ENCODE measurements at regions not wholly inside any gene's neighbourhood (a gene's known extent, or its start where the extent isn't known, plus 50 kb on each side); places are given as distances from the start of the nearest gene placed in this dataset.

DNA sequence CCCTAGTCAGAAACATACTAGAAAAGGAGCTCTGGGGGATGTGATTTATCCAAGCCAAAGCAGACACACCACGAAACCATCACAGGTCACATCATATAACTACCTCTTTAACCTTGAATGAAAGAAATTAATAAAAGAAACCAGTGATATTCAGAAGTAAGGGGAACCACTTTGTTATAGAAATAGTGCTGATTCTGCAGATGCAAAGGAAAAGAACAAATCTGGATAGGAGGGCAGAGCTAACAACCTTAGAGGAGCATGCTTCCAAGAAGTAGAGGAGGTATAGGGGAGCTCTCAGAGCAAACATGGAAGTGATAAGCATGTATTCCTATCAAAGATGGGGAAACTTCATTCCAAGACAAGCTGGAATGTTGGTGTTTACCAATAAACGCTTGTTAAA lies 117.0 kb upstream of the MDM1 start:
- no peak for DNase-seq (ENCODE audit: low read depth in 2 of 2)

DNA sequence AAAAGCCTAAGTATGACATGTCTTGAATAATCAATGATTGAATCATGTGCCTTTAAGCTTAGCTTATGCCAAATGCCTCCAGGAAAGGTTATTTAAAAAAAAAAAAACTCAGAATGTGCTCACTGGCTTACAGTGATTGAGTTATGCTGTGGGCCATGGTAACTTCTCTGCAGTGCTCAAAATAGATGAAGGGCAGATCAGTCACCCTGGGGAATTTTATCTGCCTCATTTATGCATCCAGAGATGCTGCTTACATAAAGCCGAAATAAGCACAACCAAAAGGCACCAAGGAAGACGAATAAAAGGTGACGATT lies 118.7 kb upstream of the MDM1 start:
- DNase-seq (ENCODE audit: low read depth in 2 of 2): no peak

DNA sequence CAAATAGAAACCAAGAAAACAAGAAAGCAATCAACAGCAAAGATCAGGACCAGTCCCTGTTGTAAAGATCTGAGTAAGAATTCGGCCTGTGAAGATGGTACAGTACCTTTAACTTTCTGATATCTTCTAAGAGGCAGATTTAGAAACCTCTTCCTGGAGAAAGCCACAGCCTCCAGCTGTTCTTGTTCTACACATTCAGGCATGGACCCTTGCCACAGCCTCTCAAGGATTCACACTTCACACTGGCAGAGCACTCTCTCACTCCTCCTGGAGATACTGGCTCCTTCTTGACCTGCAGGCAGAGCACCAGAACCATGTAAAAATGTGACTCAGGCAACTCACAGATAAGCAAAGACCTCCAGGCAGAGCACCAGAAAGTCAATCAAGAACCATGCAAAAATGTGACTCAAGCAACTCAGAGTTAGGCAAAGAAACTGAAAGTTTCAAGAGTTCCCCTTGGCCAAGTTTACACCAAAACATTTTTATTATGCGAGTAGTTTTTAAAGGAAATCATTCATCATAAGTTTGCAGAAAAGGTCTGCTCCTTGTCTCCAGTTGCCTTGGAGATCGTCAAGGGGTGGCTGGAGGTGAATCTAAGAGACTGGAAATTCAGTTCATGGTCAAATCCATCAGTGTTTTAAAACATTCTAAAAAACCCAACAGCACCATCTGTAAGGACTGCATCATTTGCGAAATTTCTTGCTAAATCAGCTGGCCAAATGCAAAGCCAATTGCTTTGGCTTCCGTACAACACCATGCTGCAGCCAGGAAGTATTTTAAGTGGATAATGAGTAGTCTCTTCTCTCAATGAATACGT lies 119.3 kb upstream of the MDM1 start:
- no peak for DNase-seq (ENCODE audit: low read depth in 2 of 2)

DNA sequence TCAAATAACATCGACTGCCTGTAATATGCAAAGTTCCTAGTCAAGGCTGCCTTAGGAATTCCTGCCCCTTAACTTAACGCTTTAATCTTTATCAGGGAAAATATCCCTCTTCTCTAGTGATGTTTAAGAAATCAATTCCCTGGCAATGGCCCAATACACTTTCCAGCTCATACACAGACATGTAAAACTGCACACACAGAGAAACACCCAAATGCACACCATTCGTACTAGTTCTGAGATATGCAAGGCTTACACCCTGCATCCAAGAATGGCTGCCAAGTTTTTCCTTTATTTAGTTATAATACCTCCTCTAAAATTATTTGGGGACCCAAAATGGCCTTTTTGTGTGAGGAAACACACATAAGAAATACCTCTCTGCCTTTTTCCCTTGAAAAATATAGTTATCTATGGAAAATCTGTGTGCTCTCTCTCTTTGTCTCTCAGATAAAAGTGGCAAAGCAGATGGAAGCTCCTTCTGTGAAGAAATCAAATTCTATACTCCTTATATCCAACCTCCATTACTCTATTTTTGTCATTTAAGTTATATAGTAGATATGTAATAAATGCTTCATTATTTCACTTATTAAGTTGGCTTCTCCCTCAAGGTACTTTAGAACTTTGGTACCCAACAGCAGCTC lies 120.0 kb upstream of the MDM1 start:
- no peak for DNase-seq (ENCODE audit: low read depth in 2 of 2)

DNA sequence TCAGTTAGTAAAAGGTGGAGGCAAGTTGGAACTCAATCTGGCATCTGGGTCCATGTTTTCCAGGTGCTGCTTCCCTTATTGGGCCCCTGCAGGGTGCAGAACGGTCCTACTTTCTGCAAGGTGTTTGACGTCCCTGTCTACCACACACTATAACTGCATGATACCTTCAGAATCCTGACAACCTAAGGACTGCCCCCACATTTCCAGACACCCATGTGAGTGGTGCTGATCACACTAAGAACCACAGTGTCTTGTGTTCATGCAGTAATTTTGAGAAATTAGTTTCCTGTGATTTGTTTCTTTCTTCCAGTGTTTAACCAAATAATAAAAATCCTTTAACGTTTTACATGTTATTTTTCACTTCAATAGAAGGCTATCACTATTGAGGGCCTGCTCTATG lies 121.1 kb upstream of the MDM1 start:
- DNase-seq (ENCODE audit: low read depth in 2 of 2): no peak

DNA sequence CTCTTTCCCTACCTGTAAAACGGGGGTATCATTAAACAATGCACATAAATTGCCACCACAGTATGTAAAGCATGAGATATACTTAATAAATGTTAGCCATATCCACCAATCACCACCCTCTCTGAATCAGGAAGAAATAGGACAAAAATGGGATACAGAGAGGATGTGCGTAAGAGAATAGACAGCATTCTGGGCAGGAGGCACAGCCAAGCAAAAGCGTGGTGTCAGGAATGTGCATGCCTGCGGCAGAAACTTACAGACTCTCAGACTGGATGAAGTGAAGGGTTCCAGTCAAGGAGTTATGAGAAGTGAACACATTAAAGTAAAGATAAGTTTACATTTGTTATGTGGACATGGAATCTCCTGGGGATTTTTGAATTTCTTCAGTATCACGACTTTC lies 121.7 kb upstream of the MDM1 start:
- no peak for DNase-seq (ENCODE audit: low read depth in 2 of 2)

DNA sequence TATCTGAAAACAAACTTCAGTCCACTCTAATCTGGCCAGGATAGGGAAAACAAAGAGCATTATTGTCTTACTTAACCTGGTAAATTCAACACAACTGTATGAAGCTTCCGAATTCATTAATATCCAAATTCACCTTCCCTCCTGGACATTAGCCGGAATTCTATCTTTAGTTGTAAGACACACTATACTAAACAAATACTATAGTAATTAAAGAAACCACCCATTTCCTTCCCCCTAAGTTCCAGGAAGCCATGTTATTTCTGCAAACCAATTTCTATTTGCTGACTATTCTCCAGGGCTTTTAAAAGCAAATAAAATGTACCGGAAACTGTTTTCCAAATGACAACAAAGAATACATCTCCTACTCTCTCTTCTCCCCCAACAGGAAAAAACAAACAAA lies 122.7 kb upstream of the MDM1 start:
- DNase-seq (ENCODE audit: low read depth in 2 of 2): no peak

DNA sequence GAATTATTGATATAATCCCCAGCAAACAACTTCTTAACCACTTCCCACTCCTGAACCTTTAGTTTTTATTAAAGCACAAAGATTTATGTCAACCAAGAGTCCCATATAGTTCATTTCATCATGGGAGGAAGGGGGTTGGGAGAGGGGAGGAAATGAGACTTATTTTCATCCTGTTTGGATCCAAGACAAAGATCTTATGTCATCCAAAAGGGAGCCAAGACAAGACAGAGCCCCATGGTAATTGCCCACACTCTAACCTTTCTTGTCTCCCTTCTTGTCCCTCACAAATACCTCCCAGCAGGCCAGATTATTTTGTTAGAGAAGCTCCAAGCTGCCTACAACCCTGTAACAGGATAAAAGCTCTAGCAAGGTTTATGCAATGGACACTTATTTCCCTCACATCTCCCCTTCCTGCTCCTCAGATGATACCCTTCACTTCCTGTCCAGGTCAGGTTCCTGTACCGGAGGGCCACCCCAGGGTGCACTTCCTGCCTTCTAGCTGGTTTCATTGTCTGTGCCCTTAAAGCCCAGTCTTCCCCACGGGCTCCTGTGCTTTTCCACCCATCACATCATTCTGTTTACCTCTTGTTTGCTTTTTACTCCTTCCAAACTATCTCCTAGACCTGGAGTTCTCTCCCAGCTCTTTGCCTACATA lies 123.7 kb upstream of the MDM1 start:
- DNase-seq (ENCODE audit: low read depth in 2 of 2): no peak

DNA sequence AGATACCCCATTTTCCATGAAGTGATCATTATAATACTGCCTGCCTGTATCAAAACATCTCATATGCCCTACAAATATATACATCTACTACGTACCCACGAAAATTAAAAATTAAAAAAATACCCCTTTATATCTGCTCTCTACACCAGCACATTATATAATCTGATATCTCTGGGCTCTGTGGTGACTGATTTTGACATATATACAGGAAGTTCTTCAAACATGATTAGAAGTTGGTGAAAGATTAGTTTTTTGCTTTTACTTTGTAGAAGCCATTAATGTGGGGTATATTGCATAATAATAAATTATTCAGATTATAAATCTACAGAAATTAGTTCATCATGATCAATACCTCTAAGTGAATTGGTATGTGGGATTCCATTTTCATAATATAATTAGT lies 126.7 kb upstream of the MDM1 start:
- DNase-seq (ENCODE audit: low read depth in 2 of 2): no peak

DNA sequence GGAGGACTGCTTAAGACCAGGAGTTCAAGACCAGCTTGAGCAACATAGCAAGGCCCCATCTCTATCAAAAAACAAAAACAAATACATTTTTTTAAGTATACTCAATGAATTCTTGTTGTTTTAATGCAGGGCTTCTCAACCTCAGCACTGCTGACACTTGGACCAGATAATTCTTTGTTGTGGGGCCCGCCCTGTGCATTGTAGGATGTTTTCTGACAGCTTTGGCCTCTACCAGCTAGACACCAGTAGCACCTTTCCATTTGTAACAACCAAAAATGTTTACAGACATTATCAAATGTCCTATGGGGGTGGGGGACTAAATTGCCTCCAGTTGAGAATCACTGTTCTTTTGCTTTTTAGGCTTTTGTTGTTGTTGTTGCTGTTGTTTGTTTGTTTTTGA lies 128.1 kb upstream of the MDM1 start:
- DNase-seq (ENCODE audit: low read depth in 2 of 2): no peak

DNA sequence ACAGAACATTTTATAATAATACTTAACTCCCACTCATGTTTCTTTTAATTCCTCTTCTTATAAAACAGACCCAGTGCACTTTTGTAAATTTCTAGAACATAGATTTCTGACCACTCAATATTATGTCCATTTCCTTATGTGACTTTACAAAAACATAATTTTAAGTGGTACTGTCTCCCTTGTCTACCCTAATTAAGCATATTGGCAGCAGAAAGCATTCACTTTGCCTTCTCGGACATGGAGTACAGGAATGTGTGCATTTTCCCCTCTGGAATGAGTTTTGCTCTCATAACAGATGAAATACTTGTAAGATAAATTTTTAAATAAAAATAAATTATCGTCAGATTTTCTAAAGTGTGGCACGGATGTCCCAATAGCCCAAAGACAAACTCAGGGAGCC lies 129.5 kb upstream of the MDM1 start:
- no peak for DNase-seq (ENCODE audit: low read depth in 2 of 2)

DNA sequence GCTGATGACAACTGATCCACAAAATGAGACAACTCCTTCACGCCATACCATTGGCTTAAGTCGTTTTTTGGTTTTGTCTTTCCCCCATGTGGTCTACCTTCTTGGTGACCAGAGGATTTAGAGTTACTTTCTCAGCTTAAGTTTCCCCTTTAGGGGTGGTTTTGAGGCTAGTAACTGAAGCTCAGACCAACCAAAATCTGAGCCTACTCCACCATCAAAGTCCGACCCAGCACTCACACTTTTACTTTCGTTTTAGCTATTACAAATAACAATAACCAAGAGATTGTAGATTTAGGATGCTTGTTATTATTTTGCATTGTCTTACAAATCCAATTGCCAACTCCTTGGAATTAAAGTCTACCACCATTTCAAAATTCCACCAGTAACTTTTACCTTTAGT lies 130.6 kb upstream of the MDM1 start:
- no peak for DNase-seq (ENCODE audit: low read depth in 2 of 2)

DNA sequence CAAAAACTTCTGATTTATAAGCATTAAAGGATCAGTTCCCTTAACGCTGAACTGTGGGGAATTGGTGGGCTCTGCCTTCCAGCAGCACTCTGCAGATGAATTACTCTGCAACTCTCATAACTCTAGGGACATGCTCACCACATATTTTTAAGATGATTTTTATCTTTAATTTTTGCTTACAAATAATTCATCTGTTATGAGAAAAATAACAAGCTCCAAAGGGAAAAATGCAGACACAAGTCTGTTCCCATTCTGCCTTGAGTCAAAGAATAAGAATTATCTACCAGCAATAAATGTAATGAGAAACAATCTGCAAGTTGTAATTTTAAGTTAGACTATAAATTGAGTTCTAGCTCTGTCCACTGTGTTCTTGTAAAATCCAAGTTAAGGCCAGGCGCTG lies 133.1 kb upstream of the MDM1 start:
- no peak for DNase-seq (ENCODE audit: low read depth in 2 of 2)

DNA sequence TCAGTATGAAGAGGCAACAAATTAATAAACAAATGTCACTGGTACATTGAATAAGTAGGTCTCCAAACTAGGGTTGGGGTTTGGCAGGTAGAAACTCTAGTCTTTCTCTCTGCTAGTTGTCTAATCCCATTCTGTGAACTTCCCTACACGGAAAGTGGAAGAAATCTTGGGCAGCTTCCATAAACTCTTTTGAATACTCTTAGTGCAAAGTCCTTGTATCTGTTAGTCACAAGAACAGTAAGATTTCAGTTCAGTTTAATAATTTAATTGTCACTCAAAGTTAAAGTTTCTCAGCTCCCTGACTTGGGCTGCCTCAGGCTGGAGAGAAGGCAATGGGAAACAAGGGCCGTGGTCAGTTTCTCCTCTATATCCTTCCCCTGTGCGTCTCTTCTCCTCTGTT lies 135.4 kb upstream of the MDM1 start:
- no peak for DNase-seq (ENCODE audit: low read depth in 2 of 2)

DNA sequence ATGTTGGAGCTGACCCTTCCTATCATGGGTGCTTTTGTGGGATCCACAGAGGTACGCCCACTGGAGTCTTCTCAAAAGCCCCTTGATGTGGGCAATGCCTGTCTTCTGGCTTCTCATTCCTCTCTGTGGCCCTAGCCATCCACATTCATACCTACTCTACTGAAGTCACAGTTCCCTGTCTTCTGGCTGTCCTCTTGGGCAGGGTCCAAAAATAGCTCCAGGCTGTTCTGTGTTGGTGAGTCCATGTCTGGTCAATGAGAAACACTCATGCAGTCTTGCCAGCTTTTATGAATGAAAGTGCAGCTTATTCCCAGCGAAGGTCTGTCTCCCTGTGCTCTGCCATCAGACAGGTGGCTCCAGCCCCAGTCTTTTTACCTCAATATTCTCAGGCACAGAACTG lies 135.9 kb upstream of the MDM1 start:
- no peak for DNase-seq (ENCODE audit: low read depth in 2 of 2)

DNA sequence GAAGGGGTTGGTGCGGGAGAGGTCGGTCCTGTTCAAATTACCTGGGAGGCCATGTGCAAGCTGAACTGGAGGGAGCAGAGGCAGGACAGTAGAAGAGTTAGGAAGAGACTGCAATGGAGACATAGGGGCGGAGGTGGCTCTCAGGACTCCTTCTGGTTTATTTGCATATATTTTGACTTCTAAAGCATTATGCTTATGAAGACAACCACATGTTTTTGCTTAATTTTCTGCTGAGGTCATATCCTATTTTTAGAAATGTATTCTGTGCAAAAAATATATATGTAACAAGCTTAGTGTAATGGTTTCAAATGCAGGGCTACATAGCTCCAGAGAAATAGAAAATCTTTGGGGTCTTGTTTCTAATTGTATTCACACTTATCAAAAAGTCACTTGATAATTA lies 137.0 kb upstream of the MDM1 start:
- no peak for DNase-seq (ENCODE audit: low read depth in 2 of 2)

DNA sequence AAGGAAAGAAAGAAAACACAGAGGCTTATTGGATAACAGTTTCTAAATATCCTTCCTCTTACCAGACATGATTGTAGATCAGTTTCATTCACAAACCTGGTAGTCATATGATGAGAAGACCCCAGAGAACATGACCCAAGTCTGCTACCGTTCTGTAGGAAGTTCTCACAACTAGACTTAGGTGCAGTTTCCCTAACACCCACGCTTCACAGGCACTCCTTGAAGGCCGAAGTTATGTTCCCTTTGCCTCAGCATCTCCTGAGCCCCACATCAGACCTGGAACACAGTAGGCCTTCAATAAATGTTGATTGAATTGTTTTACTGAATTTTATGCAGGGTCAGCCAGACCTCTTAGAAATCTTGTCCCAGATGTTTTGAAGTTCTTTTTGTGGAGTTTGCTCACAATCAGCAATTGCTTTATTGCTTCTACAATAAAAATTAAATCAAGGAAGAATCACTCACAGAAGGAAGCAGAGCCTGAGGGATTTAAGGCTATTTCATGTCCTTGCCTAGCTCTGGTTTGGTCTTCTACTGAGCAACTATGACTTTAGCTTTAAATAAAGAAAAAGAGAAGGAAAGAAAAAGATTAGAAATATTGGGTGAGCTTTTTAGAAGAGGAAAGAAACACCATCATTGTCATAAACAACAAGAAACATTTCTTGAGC lies 138.6 kb upstream of the MDM1 start:
- no peak for DNase-seq (ENCODE audit: low read depth in 2 of 2)

DNA sequence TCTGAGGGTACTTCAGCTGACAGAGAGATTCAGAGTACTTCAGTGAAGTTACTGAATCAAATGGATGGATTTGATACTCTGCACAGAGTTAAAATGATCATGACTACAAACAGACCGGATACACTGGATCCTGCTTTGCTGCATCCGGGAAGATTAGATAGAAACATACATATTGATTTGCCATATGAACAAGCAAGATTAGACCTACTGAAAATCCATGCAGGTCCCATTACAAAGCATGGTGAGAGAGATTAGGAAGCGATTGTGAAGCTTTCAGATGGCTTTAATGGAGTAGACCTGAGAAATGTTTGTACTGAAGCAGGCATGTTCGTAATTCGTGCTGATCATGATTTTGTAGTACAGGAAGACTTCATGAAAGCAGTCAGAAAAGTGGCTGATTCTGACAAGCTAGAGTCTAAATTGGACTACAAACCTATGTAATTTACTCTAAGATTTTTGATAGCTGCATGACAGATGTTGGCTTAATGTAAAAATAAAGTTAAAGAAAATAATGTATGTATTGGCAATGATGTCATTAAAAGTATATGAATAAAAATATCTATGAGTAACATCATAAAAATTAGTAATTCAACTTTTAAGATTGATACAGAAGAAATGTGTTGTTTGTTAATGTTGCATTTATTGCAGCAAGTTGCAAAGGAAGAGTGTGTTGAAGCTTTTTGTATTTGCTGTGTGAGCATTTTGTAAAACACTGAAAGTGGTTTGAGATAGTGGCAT lies 136.1 kb upstream of the RAP1B start:
- DNase-seq (ENCODE audit: low read depth in 2 of 2): no peak

DNA sequence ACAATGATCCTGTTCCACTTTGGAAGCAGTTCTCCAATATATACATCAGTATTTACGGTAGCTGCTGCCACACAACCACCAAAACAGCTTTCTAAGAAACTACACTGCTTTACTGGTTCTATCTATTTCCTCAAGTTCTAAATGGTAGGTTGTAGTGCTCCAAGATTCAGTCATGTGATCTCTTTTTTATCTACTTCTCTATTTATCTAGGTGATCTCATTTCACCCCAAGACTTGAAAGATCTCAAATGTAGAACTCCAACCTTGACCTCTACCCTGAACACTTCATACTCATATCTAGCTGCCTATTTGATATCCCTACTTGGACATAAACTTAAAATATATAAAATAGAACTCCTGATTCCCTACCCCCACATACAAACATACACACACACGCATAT lies 133.9 kb upstream of the RAP1B start:
- DNase-seq (ENCODE audit: low read depth in 2 of 2): no peak

DNA sequence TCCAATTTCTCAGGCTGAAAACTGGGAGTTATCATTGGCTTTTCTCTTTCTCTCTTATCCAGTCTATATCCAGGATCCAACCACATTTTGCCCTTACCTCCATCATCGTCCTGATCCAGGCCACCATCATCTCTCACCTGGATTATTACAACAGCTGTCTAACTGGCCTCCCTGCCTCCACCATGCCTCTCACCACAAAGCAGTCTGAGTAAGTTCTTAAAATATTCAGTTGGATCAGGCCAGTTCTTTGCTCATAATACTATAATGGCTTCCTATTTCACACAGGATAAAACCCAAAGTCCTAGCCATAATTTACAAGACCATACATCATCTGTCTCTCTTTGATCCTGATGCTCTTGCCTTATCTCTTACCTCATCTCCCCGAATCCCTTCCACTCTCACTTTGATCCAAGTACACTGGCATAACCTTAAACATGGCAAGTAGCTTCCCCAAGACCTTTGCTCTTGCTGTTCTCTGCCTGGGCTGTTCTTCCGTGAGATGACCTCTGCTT lies 133.4 kb upstream of the RAP1B start:
- no peak for DNase-seq (ENCODE audit: low read depth in 2 of 2)

DNA sequence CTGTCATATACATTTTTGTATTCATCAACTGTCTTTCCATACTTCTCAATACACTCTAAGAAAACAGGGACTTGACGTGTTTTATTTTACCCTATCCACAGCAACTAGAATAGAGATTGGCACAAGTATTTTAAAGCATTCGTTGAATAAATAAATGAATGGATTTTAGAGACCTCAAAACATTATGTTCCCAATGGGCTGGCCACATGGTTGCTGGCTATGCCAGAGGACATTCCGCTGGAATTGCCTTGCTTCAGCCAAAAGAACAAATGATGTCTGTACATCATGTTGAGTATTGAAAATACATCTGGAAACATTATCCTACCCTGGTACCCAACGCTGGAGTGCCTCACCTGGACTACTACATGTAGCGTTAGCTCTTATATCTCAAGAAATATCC lies 132.8 kb upstream of the RAP1B start:
- DNase-seq (ENCODE audit: low read depth in 2 of 2): no peak

Measured in stimulated activated CD8-positive, alpha-beta memory T cell treated with anti-CD3 and anti-CD28 coated beads, Interleukin-2, amount 100 ng/mL, for 1 hour (primary cell).